Astrocyte of the spinal cord (primary cell): ENCODE measurements at regions not wholly inside any gene's neighbourhood (a gene's known extent, or its start where the extent isn't known, plus 50 kb on each side); places are given as distances from the start of the nearest gene placed in this dataset.

ENCODE experiments used
- DNase-seq: peaks from one replicate; pipeline ENCODE4 v3.0.0; 2011; ENCODE audit warnings: low read depth, low spot score
- H3K4me3 ChIP-seq: 2 replicates; pipeline ENCODE4 v1.5.1; 2011; ENCODE audit warnings: low read depth, mild to moderate bottlenecking, low read length, moderate library complexity
- CTCF ChIP-seq: IDR thresholded peaks from 2 replicates; pipeline ENCODE4 v1.5.1; 2012; ENCODE audit warnings: low read depth, mild to moderate bottlenecking, low read length, inconsistent platforms
- in situ Hi-C: cut with HindIII; loops from 2 replicates; pipeline ENCODE4 v1.10.0; 2017; ENCODE audit warnings: low sequenced_read_pairs

GRCh38 chr4:174037049-174037448 lies 246.4 kb downstream of the FBXO8 start:
- in situ Hi-C loops: no loop called here
- no peak for TF ChIP-seq CTCF
- no peak for DNase-seq
- no peak overlapping the region for H3K4me3 ChIP-seq

- no peak for TF ChIP-seq CTCF
- no peak overlapping the region for H3K4me3 ChIP-seq
- no peak for DNase-seq
- in situ Hi-C loops: no loop called here
These were observed 246.9 kb downstream of the FBXO8 start for GRCh38 chr4:174036576-174036975.

GRCh38 chr4:174036111-174036510 lies 247.4 kb downstream of the FBXO8 start:
- DNase-seq: no peak
- in situ Hi-C loops: no loop called here
- TF ChIP-seq CTCF: no peak
- H3K4me3 ChIP-seq: no peak overlapping the region

- no peak for TF ChIP-seq CTCF
- in situ Hi-C loops: no loop called here
- H3K4me3 ChIP-seq: no peak overlapping the region
- DNase-seq: peak; percentile 3
These were observed 259.8 kb downstream of the FBXO8 start for GRCh38 chr4:174023641-174024040.

GRCh38 chr4:174018236-174018635 lies 265.2 kb downstream of the FBXO8 start:
- no peak overlapping the region for H3K4me3 ChIP-seq
- in situ Hi-C loops: no loop called here
- DNase-seq: no peak
- no peak for TF ChIP-seq CTCF

- in situ Hi-C loops: no loop called here
- DNase-seq: no peak
- H3K4me3 ChIP-seq: no peak overlapping the region
- TF ChIP-seq CTCF: no peak
These were observed 267.2 kb downstream of the FBXO8 start for GRCh38 chr4:174016251-174016650.

- no peak overlapping the region for H3K4me3 ChIP-seq
- DNase-seq: no peak
- in situ Hi-C loops: no loop called here
- no peak for TF ChIP-seq CTCF
These were observed 270.6 kb downstream of the FBXO8 start for GRCh38 chr4:174012886-174013259.
